Esophagus muscularis mucosa (tissue), 3 donors: ENCODE measurements at regions not wholly inside any gene's neighbourhood (a gene's known extent, or its start where the extent isn't known, plus 50 kb on each side); places are given as distances from the start of the nearest gene placed in this dataset.

Source experiments
- CTCF ChIP-seq, 3 experiments: fragments of 200-600 bp in 2 of 3; fragments of 450-650 bp in 1 of 3; sonication (generic) in 2 of 3; IDR thresholded peaks; one replicate each; pipeline ENCODE4 v1.5.1; 2017 to 2019; ENCODE audit warnings: antibody characterized with exemption in 3 of 3, mild to moderate bottlenecking in 2 of 3, moderate library complexity in 1 of 3
- POLR2A ChIP-seq: fragments of 450-650 bp; IDR thresholded peaks from one replicate; pipeline ENCODE4 v1.6.1; 2017; ENCODE audit warnings: antibody characterized with exemption, moderate library complexity, mild to moderate bottlenecking, low read depth

- no peak for TF ChIP-seq CTCF (IDR thresholded peaks at IDR 0.05)
- no peak for TF ChIP-seq POLR2A
Measured at GRCh38 chr4:171561419-171561818, 251.8 kb upstream of the GALNTL6 start.
